Inflammatory macrophage treated with lipopolysaccharide for 1 hour (primary cell): ENCODE measurements at regions not wholly inside any gene's neighbourhood (a gene's known extent, or its start where the extent isn't known, plus 50 kb on each side); places are given as distances from the start of the nearest gene placed in this dataset.
"Not testable (repeated sequence)": the region's sequence is repeated elsewhere in the genome, so short reads cannot be mapped to it uniquely, and the experiment has no call there.

Source experiments
- DNase-seq, 2 donors: peaks; one replicate each; pipeline ENCODE4 v3.0.0-alpha.2; 2020 to 2022

DNA sequence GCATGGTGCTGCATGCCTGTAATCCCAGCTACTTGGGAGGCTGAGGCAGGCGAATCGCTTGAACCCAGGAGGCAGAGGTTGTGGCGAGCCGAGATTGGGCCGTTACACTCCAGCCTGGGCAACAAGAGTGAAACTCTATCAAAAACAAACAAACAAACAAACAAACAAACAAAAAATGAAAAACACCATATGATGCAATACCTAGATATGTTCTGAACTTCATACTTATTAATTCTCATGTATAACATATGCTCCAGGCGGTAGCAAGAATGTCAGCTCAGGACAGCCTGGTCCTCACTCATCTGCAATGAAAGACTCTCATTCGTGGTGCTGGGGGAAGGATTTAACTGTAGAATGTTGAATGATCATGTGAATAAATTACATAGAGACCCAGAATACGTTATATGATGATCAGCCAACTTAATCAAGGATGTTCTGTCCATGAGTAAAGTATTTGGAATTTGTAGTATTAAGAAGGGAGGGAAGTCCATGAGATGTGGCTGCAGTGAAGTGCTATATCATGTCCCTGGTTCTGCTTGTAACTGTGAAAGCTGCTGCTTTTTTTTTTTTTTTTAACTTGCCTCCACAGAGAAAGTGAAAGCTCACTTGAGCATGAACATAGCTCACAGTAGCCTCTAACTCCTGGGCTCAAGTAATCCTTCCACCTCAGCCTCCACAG, 206.8 kb downstream of the UQCRFS1 start:
- DNase-seq: no peak

DNA sequence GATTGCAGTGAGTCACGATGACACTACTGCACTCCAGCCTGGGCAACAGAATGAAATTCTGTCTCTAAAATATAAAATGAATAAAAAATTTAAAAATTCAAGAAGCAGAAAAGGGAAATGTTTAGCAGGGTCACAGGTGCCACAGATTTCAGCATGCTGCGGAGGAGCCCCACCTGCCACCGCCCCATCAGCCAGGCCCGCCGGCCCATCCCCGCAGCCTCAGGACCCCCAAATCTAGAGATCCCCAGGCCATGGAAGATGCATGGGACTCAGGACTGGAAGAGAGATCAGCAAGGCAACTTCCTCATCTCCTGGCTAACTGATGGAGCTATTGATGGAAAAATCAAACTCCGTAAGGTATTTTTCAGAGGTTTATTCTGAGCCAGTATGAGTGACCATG, 208.2 kb downstream of the UQCRFS1 start:
- DNase-seq: no peak

DNA sequence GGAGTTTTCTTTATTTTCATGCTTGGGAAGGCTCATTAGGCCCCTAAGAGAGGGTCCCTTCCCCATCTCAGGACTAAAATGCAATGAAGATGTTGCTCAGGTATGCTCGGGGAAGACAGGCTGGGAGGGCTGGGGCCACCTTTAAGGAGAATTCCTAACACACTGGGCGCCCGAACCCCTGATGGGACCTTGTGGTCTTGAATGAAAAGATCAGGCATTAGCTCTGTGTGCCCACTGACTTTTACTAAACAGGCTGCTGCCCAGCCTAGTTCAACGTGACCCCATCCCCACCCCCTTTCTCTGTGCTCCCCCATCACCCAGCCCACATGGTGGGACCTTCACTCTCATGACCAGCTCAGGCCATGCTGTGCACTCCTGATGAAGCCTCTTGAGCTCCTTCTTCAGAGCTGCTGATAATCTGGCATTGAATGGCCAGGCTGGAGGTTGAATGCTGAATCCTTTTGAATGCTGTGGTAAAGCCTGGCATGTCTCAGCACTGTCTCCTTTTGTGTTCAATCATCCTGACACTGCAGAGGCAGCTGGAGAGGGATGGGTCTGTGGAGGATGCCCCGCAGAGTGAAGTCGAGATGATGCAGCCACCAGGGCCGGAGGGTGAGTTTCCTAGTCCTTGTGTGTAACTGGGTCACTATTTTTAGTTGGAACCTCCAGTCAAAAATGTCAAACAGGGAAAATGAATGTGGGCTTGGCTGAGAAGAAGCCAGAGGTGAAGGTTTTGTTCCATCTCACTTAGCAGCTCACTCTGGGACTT, 209.1 kb downstream of the UQCRFS1 start:
- DNase-seq: no peak

DNA sequence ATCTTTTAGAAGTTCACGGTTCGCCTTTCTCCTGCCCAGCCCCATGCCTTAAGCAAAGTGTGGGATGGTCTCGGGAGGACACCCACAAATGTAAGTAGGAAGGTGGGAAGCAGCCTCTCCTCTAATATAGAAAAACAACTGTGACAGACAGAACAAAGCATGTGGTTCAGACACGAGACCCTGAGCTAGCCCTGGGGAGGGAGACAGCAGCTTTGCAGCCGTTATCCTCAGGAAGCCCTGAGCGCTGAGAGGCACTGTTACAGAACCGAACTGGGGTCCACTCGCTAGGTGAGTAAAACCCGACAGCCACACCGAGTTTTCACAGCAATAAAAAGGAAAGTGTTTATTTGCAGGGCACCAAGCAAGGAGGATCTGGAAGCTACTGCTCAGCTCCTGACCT, 210.6 kb downstream of the UQCRFS1 start:
- DNase-seq: no peak

DNA sequence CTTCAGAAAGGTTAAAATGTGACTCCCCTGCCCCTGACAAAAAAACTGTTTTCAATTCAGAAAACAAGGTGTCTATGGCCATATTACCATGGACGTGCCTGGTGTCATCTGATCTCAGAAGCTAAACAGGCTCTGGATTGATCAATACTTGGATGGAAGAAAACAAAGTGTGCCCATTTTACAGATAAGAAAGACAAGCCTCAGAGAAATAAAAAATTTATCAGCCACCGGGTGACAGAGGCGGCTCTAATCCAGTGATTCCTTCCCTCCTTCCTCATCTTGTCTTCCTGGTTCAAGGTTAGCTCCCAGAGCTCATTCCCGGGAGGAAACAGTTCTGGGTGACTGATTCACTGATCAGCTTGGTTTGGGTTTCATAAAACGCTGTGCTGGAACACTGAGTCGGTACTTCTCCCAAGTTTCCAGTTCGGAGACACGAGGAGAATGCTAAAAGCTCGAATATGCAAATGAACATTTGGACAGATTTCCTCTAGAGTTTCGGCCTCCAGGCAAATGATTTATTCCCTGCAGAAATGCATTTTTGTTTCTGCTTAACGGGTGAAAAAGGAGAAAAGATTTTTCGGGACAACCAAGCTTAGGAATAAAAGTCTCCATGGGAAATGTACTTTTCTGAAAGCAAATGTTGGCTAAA, 211.2 kb downstream of the UQCRFS1 start:
- no peak for DNase-seq

DNA sequence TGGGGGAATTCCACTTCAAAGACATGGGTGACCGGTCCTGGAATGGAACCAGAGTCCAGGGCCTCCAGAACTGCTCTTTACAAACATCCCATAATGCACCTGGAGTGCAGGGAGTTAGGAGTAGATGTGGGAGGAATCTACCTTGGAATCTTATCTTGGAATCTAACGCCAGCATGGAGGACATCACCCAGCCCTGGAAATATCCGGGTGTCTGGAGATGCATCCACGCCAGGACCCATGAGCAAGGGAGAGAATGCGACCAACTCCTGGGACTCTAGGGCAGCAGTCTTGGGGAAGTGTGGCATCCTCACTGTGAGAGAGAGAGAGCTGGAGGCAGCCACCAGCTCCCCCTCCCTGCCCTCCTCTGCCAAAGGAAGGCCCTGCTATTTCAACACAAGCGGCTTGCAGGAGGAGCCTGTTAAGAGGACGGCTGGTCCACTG, 211.8 kb downstream of the UQCRFS1 start:
- DNase-seq: no peak

DNA sequence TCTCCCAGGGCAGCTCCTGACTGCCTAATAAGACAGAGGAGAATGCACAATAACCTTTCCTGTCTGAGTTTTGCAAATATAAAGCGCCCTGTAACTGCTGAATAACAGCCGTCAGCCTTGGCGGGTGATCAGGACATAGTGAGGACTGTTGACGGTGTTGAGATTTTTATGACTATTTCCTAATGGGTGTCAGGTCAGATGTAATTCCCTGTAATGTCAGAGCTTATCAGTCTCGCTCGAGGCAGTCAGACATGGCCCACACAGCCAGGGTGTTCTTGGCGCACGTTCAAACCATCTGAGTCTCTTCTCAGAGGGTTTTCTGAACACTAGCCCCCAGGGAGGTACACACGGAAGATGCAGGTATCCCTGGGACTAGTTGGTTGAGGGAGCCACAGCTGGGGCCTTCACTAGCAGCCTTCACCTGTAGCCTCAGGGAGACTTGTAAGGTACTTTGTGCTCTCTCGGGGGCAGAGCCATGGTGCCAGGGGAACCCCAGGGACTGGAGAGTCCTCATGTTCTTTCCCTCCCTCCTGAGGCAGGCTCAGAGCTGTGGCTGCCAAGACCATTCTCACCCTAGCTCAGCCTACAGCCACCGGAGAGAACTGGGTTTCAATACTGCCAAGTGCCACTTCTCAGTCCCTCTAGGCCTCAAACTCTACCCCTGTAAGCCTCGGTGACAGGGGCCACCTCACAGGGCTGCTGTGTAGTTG, 213.1 kb downstream of the UQCRFS1 start:
- DNase-seq: no peak

DNA sequence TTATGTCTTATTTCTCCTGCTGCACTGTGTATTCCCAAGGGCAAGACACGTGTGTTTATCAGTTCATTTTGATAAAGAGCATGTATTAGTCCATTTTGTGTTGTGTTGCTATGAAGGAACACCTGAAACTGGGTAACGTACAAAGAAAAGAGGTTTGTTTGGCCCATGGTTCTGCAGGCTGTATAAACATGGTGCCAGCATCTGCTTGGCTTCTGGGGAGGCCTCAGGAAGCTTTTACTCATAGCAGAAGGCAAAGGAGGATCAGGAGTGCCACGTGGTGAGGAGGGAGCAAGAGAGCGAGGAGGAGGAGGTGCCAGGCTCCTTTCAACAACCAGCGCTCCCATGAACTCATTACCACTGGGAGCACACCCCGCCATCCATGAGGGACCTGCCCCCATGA, 214.0 kb downstream of the UQCRFS1 start:
- no peak for DNase-seq

DNA sequence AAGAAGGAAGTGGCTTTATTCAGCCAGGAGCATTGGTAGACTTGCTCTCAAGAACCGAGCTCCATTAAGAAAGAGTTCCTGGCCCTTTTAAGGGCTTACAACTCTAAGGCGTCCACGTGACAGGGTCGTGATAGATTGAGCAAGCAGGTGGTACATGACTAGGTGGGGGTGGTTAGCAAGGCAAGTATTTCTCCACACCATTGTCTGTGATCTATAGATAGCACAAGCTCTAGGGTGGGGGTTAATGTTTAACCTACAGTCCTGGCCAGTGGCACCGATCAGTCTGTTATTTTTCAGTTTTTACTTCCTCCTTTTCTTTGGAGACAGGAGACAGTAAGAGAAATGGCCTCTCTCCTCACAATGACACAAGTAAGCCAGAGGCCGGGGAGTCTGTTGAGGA, 215.1 kb downstream of the UQCRFS1 start:
- not testable (repeated sequence) for DNase-seq

DNA sequence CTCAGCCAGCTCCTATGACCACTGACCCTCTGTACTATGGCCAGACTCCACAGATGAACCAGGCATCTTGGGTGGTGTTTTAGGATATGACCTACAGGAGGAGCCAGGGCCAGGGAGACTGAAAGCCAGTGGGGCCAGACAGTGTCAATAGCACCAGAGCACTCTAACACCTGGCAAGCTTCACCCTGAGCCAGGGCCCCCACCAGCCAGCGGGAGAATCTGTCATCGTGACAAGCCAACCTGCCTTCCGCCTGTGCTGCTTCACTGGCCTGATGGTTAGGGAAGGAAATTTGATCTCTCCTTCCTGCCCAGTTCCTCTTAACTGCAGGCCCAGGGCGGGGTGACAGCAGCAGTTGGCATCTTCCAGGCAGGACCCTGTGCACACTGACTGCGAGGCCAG, 222.4 kb downstream of the UQCRFS1 start:
- no peak for DNase-seq

DNA sequence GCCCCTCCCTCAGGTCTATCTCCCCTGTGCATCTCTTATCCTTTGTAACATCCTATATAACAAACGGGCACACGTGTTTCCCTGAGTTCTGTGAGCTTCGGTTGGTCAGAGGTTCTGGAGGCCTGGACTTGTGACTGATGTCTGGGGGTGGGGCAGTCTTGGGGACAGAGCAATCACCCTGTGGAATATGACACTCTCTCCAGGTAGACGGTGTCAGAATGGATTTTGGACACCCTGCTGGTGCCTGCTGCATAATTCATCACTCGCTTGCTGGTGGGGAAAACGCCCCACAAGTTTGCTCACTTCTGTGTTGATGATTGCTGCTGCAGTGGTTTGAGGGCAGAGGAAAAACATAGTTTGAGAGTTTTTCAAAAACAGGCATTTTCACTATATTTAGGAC, 223.2 kb downstream of the UQCRFS1 start:
- DNase-seq: no peak

DNA sequence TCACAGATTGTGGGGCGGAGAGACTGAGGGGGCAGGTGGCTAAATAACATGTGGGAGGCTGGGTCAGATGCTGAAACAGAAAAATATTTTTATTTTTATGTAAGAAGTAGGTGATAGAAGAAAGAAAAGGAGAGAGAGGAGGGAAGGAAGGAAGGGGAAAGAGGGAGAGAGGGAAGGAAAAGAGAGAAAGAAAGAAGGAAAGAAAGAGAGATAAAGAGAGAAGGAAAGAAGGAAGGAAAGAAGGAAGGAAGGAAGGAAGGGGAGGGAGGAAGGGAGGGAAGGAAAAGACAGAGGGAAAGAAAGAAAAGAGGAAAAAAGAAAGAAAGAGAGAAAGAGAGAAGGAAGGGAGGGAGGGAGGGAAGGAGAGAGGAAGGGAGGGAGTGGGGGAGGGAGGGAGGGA, 224.9 kb downstream of the UQCRFS1 start:
- DNase-seq: no peak

DNA sequence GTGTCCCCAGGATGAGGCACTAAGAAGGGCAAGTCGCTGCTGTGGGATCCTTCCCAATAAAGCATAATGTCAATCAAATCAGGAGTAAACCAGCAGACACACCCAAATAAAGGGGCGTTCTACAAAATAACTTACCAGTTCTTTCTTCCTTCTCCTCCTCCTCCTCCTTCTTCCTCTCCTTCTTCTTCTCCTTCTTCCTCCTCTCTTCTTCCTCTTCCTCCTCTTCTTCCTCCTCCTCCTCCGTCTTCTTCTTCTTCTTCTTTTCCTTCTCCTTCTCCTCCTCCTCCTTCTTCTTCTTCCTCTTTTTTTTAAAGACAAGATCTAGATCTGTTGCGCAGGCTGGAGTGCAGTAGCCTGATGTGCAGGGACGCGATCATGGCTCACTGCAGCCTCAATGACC, 225.8 kb downstream of the UQCRFS1 start:
- no peak for DNase-seq

DNA sequence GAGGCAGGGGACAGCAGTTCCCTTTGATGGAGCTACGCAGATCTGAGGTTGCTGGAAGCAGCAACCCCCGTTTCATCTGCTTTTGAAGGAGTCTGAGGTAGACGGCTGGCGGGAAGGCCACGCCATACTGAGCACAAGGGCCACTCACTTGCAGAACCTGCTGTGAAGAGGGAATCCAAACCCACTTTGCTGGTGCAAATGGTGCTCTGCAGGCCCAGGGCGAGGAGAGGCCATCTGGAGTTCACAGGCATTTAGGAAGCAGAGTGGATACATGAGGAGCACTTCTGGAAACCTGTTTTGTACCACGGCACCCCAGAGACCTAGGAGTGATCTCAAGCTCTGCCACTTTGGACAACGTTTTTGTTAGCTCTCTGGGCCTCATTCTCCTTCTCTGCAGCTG, 227.8 kb downstream of the UQCRFS1 start:
- DNase-seq: no peak

DNA sequence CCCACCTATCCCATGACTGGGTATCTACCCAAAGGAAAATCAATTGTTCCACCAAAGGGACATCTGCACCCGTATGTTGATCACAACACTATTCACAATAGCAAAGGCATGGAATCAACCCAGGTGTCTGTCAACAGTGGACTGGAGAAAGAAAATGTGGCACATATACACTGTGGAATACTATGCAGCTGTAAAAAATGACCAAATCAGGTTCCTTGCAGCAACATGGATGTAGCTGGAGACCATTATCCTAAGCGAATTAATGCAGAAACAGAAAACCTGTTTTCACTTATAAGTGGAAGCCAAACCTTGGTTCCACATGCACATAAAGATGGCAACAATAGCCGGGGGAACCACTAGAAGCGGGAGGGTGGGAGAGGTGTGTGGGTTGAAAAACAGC, 228.6 kb downstream of the UQCRFS1 start:
- DNase-seq: no peak

DNA sequence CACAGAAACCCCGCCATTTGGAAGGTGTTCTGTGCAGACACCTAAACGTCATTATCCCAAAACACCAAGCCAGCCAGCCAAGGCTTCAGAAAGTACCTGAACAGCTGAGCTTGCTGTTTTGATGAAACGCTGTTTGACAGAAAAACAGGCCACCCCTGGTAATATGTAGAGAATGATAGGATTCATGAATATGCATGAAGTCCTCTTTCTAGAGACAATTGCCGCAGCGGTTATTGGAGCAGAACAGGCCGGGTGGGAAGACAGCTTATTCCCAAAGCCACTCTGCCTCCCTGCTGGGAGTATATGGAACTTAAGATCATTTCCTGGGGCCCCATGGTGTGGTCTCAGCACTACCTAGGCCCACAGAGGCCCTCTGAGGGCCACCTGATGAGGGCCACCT, 229.5 kb downstream of the UQCRFS1 start:
- no peak for DNase-seq

DNA sequence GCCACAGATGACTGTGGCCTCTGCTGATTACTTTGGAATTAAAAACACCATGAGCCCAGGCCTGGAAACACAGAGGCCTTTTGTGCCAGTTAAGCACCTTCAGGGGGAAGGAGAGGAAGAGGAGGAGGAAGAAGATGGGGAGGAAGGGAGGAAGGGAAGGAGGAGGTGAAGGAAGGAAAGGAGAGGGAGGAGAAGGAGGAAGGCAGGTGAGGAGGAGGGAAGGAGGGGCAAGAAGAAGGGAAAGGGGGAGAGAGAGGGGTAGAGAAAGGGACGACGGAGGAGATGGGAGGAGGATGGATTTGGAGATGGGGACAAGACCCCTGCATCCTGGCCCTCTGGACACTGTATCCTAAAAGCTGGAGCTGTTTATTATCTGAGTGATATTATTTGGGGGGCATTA, 231.0 kb downstream of the UQCRFS1 start:
- DNase-seq: no peak

DNA sequence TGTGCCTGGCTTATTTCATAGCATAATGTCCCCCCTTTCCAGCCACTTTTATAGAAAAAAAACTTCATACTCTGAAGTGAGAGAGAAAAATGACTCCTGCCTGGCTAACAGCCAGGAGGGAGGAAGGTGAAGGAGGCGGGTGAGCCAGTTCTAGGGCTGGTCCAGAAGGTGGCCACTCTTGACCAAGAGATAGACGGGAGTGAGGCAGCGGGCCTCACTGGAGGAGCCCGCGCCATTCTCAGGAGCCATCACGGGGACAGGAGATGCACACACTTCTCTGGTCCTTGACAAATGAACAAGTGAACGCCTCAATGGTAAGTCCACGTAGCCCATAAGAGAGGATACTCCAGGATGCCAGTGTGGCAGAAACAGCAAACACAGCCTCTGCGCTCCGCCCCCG, 231.4 kb downstream of the UQCRFS1 start:
- no peak for DNase-seq

DNA sequence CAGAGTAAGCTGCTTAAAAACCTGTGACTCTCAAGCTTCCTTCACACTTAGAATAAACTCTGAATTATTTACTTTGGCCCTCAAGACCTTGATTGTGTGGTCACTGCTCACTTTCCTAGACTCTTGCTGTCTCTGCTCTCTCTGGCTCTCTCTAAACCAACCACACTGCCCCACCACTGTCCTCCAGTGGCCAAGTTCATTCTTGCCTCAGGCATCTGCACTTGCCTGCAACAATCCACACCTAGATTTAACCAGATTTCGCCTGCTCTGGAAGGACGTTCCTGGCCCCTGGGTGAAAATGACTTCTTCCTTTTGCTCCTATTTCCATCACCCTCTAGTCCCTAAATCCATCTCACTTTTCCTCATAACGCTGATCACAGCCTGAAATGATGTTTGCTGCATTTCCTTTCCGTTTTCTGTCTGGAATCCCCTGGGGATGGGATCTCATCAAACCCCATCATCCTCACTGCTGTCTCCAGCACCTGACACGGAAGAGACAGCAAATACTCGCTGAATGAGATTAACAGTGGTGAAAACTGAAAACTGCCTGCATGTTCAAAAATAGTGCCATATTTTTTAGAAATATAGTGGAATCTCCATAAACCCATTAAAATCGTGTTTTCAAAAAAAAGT, 232.6 kb downstream of the UQCRFS1 start:
- DNase-seq: no peak

DNA sequence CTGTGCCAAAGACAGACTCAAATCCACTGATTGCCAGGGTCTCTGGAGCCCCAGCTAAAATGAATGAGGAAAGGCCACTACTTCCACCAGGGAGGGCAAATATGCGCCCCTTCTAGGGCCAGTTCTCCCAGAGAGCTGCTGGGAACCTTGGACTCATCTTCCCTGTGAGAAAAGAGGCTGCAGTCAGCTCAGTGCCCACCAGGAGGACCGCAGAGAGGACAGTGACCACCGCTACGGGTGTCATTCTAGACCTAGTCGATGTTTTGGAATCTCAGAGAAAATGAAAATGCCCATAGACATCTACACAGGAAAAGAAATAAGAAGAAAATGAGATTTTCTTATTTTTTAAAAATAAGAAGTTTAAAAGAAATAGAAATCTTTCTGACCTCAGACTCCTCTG, 235.1 kb downstream of the UQCRFS1 start:
- no peak for DNase-seq

DNA sequence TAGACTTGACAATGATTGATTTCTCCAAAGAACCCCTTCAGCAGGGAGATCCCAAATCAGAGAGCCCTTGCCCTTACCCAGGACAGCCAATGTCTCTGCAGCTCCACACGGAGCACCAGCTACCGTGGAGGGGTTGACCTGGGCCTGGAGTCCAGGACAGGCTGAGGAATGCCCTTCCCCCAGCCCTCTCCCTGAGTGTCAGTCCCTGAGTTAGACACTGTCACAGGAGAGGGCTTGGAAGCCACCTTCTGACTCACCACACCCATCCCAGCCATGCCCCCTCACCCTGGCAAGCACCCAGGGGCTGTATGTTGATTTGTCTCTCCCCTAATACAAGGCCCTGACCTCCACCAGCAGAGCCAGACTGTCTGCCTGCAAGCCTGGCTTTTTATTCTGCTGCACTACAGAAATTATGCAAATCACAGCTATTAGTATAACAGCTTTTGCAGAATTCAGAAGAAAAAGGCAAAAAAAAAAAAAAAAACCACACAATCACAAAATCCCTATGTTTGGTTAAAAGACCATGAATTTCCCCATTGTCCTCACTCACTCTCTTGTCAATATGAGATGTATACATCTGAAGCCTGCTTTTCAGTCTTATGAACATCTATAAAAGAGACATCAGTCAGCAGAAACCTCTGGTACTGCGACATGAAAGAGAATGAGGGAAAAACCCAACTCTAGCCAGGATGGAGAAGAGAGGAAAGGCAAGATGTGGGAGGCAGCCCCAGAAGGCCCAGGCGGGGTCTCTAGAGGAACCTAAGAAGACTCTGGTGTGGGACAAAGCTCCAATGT, 240.7 kb downstream of the UQCRFS1 start:
- no peak for DNase-seq

DNA sequence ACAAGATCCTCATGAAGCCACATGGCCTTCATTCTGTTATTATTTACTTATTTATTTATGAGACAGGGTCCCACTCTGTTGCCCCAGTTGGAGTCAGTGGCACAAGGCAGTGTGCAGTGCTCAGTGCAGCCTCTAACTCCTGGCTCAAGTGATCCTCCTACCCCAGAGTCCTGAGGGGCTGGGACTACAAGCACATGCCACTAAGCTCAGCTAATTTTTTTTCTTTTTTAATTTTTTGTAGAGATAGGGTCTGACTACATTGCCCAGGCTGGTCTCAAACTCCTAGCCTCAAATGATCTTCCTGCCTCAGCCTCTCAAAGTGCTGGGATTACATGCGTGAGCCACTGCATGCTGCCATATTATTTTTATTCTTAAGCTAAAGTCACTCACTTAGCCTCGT, 241.4 kb downstream of the UQCRFS1 start:
- DNase-seq: no peak
